Stomach (tissue), 8 donors: ENCODE measurements at regions not wholly inside any gene's neighbourhood (a gene's known extent, or its start where the extent isn't known, plus 50 kb on each side); places are given as distances from the start of the nearest gene placed in this dataset.

ENCODE experiments used
- DNase-seq, 2 donors: peaks; one replicate each; pipeline versions ENCODE4 v3.0.0 to v3.0.0-alpha.2; 2013 to 2019
- H3K27ac ChIP-seq, 5 donors: fragments of 200-600 bp in 4 of 5; sonication (generic) in 4 of 5; one replicate each; pipeline ENCODE4 v1.5.1; 2013 to 2019; ENCODE audit warnings: mild to moderate bottlenecking in 1 of 5, moderate library complexity in 1 of 5
- H3K27me3 ChIP-seq, 3 donors: fragments of 200-600 bp; sonication (generic); one replicate each; pipeline ENCODE4 v1.5.1; 2017 to 2019; ENCODE audit warnings: mixed run types in 1 of 3
- H3K36me3 ChIP-seq, 4 donors: fragments of 200-600 bp; sonication (generic); 1 replicate in 3 of 4; 2 replicates in 1 of 4; pipeline ENCODE4 v1.5.1; 2016 to 2019
- H3K4me1 ChIP-seq, 4 donors: fragments of 200-600 bp; sonication (generic); one replicate each; pipeline ENCODE4 v1.5.1; 2016 to 2019
- H3K4me3 ChIP-seq, 4 donors: fragments of 200-600 bp; sonication (generic) in 3 of 4; one replicate each; pipeline ENCODE4 v1.5.1; 2016 to 2019; ENCODE audit warnings: mild to moderate bottlenecking in 1 of 4
- H3K9me3 ChIP-seq, 4 donors: fragments of 200-600 bp; sonication (generic); one replicate each; pipeline ENCODE4 v1.5.1; 2016 to 2019
- EP300 ChIP-seq: sonication (generic); formaldehyde crosslinking; IDR thresholded peaks from one replicate; pipeline ENCODE4 v1.6.1; 2017; ENCODE audit warnings: antibody characterized with exemption
- POLR2A ChIP-seq, 4 donors: fragments of 450-650 bp; IDR thresholded peaks; one replicate each; pipeline ENCODE4 v1.6.1; 2016; ENCODE audit warnings: antibody characterized with exemption in 4 of 4, control low read depth in 2 of 4, mild to moderate bottlenecking in 1 of 4, moderate library complexity in 1 of 4
- POLR2AphosphoS5 ChIP-seq, 3 donors: sonication (generic); formaldehyde crosslinking; IDR thresholded peaks; one replicate each; pipeline ENCODE4 v1.6.1; 2016; ENCODE audit warnings: antibody characterized with exemption in 3 of 3
- WGBS, 5 donors: extraction: QIAGEN DNeasy Blood & Tissue Kit in 3 of 5; methylation state at CpG; one replicate each; pipeline versions ENCODE4 v1.1.5 to v1.1.7; 2013 to 2018; 5-methylcytosine and 5-hydroxymethylcytosine counted together
- intact Hi-C: fragments of 100-400 bp; cut with DNase I; formaldehyde crosslinking; loops from one replicate; pipeline ENCODE4 v1.15.1; 2023; ENCODE audit warnings: low total_unique reads
- TF ChIP-seq, protein P1 (sequence below), 7 experiments: fragments of 450-650 bp in 4 of 7; fragments of 200-600 bp in 3 of 7; sonication (generic) in 3 of 7; IDR thresholded peaks; one replicate each; pipeline ENCODE4 v1.5.1; 2016 to 2019; ENCODE audit warnings: antibody characterized with exemption in 7 of 7, control low read depth in 2 of 7, mild to moderate bottlenecking in 1 of 7
- donor health status: healthy with polysubstance abuse.
- donor health status: Bipolar disorder and iron deficiency.
- donor health status: healthy.

DNA sequence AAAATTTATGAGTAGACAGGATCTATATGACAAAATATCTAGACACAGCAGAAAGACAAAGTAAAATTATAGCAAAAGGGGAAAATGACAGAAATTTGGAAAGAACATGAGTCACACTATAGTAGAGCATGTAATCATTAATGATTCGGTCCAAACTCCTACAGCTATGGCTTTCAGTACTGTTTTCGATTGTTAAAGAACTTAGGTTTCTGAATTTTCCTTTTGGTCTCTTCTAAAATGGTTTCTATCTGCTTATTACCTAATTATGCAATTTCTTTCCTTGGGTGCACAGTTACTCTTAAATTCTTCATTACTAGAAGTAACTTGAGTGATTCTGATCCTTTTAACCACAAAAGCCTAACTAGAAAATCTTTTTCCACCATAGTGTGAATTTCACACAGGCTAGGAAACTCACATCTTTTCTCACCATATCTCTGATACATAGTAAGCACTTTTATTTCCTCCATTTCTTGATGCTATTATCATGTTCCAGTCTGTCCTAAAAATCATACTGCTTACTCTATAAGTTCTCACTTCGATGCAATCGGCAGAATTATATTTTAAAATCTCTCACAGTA, 1101.4 kb downstream of the PCDH9 start:
- no peak for DNase-seq
- no peaks in the 10 kb centered on the region for H3K4me1 ChIP-seq
- H3K4me3 ChIP-seq, result no peak overlapping the region
- no peaks in the 10 kb centered on the region for H3K9me3 ChIP-seq
- no peak overlapping the region for H3K27ac ChIP-seq
- H3K27me3 ChIP-seq, result no peaks in the 10 kb centered on the region
- TF ChIP-seq POLR2AphosphoS5 (IDR thresholded peaks at IDR 0.05) (no peak), POLR2A (IDR thresholded peaks at IDR 0.05) (no peak), EP300 (no peak)
- TF ChIP-seq, protein P1, sequence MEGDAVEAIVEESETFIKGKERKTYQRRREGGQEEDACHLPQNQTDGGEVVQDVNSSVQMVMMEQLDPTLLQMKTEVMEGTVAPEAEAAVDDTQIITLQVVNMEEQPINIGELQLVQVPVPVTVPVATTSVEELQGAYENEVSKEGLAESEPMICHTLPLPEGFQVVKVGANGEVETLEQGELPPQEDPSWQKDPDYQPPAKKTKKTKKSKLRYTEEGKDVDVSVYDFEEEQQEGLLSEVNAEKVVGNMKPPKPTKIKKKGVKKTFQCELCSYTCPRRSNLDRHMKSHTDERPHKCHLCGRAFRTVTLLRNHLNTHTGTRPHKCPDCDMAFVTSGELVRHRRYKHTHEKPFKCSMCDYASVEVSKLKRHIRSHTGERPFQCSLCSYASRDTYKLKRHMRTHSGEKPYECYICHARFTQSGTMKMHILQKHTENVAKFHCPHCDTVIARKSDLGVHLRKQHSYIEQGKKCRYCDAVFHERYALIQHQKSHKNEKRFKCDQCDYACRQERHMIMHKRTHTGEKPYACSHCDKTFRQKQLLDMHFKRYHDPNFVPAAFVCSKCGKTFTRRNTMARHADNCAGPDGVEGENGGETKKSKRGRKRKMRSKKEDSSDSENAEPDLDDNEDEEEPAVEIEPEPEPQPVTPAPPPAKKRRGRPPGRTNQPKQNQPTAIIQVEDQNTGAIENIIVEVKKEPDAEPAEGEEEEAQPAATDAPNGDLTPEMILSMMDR (IDR thresholded peaks at IDR 0.05), result no peak
- intact Hi-C loops, result no loop called here
- no peaks in the 10 kb centered on the region for H3K36me3 ChIP-seq
- WGBS, 5 donors, result 82 to 96% (median 92%) methylated on average over 4 of the region's 4 CpGs

DNA sequence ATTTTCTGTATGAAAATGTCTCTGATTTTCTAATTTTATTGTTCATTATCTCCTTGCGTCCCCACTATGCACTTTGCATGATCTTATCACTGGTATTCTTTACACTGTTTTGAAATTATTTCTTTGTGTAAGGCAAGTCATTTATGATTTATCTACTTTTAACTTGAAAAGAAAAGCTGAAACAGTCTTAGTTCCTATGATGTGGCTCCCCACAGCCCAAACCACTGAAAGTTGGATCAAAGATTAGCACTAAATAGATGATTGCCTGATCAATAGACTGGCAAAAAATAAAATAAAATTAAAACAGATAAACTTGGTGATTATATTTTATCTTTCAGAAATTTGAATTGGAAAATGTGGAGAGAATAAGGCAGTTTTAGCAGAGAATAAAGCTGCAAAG, 1101.9 kb downstream of the PCDH9 start:
- intact Hi-C loops, result no loop called here

DNA sequence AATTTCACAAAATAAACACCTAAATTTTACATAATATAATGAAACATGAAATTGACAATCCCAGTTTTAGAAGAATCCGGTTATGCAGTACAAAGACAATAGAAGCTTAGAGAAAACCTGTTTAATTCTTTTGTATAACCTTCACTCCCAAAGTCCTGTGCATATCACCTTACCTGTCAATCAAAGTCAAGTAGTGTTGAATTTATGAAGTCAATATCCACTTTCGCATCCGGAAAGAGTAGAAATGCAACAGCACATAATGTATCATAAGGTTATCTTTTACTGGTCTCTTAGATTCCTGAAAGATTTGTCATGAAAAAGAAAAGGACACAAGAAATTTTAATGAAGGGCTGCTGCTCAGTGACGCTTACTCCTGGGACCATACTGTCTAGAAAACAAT, 1112.6 kb downstream of the PCDH9 start:
- H3K27me3 ChIP-seq, result no peaks in the 10 kb centered on the region
- 54 to 73% (median 65%) methylated on average over 4 of the region's 4 CpGs for WGBS, 5 donors
- no peak overlapping the region for H3K4me3 ChIP-seq
- H3K4me1 ChIP-seq, result no peaks in the 10 kb centered on the region
- H3K36me3 ChIP-seq, result no peaks in the 10 kb centered on the region
- intact Hi-C loops, result no loop called here
- TF ChIP-seq POLR2AphosphoS5 (IDR thresholded peaks at IDR 0.05) (no peak), POLR2A (IDR thresholded peaks at IDR 0.05) (no peak), EP300 (no peak)
- TF ChIP-seq, protein P1 (IDR thresholded peaks at IDR 0.05), result no peak
- H3K27ac ChIP-seq, result no peak overlapping the region
- H3K9me3 ChIP-seq, result no peaks in the 10 kb centered on the region
- no peak for DNase-seq

More for the DNA sequence above, 1101.9 kb downstream of the PCDH9 start:
- H3K4me3 ChIP-seq, result no peak overlapping the region
- H3K9me3 ChIP-seq, result no peaks in the 10 kb centered on the region
- TF ChIP-seq EP300 (no peak), POLR2AphosphoS5 (IDR thresholded peaks at IDR 0.05) (no peak), POLR2A (IDR thresholded peaks at IDR 0.05) (no peak)
- TF ChIP-seq, protein P1 (IDR thresholded peaks at IDR 0.05), result no peak
- no peak overlapping the region for H3K27ac ChIP-seq
- WGBS, 5 donors, result 68 to 94% (median 78%) methylated on average over 1 of the region's 1 CpG
- H3K4me1 ChIP-seq, result no peaks in the 10 kb centered on the region
- no peaks in the 10 kb centered on the region for H3K27me3 ChIP-seq
- H3K36me3 ChIP-seq, result no peaks in the 10 kb centered on the region
- DNase-seq, result no peak

DNA sequence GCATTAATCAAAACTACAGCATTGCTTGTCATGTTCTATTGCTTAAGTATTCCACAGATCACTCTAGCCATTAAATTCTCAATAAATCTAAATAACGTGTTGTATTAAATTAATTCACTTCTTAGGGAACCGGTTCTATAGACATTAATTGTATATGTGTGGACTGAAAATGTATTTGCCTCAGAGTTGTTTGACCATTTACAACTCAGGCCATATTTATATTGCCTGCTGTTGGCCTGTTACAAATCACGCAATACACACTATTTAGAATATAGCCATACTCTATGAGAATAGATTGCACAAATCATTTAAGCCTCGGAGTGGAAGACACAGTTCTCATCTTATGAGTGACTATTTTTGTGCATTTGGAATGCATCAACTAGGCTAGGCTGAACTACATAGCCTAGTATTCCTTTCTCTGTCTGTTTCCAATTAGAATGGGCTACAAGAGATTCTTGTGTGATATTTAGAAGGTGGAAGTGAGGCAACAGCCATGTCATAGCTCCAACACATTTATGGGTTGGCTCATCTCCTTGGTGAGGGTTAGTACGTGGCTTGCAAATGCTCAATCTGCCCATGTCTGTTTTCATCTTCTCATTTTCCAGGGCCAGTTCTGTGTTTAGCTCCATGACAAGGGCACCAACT, 1116.1 kb downstream of the PCDH9 start:
- DNase-seq, result no peak
- TF ChIP-seq POLR2A (IDR thresholded peaks at IDR 0.05) (no peak), POLR2AphosphoS5 (IDR thresholded peaks at IDR 0.05) (no peak), EP300 (no peak)
- TF ChIP-seq, protein P1 (IDR thresholded peaks at IDR 0.05), result no peak
- intact Hi-C loops, result no loop called here
- H3K4me1 ChIP-seq, result no peaks in the 10 kb centered on the region
- 78 to 89% (median 87%) methylated on average over 5 of the region's 5 CpGs for WGBS, 5 donors
- H3K9me3 ChIP-seq, result no peaks in the 10 kb centered on the region
- H3K27ac ChIP-seq, result no peak overlapping the region
- no peaks in the 10 kb centered on the region for H3K36me3 ChIP-seq
- no peak overlapping the region for H3K4me3 ChIP-seq
- no peaks in the 10 kb centered on the region for H3K27me3 ChIP-seq
